GM12874 (cell line): ENCODE measurements at regions not wholly inside any gene's neighbourhood (a gene's known extent, or its start where the extent isn't known, plus 50 kb on each side); places are given as distances from the start of the nearest gene placed in this dataset.

Experiments
- CTCF ChIP-seq: IDR thresholded peaks from 2 replicates; pipeline ENCODE4 v1.5.1; 2011; ENCODE audit warnings: low read depth, mild to moderate bottlenecking, control low read depth, low read length, moderate library complexity; ENCODE audit not compliant: insufficient read depth

- TF ChIP-seq CTCF: no peak
Measured at GRCh38 chr9:14442956-14443355, 129.0 kb upstream of the NFIB start.

GRCh38 chr9:14441976-14442651, 128.2 kb upstream of the NFIB start:
- TF ChIP-seq CTCF: 0 out of 2 replicates have a peak, but pooled peaks have one; percentile 26

- no peak for TF ChIP-seq CTCF
Measured at GRCh38 chr9:14441115-14441514, 127.2 kb upstream of the NFIB start.

GRCh38 chr9:14440062-14440461, 126.1 kb upstream of the NFIB start:
- TF ChIP-seq CTCF: no peak

- no peak for TF ChIP-seq CTCF
Measured at GRCh38 chr9:14439555-14439954, 125.6 kb upstream of the NFIB start.

GRCh38 chr9:14438232-14439021, 124.5 kb upstream of the NFIB start:
- no peak for TF ChIP-seq CTCF

- TF ChIP-seq CTCF: no peak
Measured at GRCh38 chr9:14437354-14438231, 123.7 kb upstream of the NFIB start.
